Activated gamma-delta T cell treated with anti-CD3 and anti-CD28 coated beads, Interleukin-2, amount 50 U/mL, for 16 hours (primary cell): ENCODE measurements at regions not wholly inside any gene's neighbourhood (a gene's known extent, or its start where the extent isn't known, plus 50 kb on each side); places are given as distances from the start of the nearest gene placed in this dataset.
"Not testable (repeated sequence)": the region's sequence is repeated elsewhere in the genome, so short reads cannot be mapped to it uniquely, and the experiment has no call there.

ENCODE experiments used
- DNase-seq: peaks from one replicate; pipeline ENCODE4 v3.0.0-alpha.2; 2020; ENCODE audit warnings: low read depth

DNA sequence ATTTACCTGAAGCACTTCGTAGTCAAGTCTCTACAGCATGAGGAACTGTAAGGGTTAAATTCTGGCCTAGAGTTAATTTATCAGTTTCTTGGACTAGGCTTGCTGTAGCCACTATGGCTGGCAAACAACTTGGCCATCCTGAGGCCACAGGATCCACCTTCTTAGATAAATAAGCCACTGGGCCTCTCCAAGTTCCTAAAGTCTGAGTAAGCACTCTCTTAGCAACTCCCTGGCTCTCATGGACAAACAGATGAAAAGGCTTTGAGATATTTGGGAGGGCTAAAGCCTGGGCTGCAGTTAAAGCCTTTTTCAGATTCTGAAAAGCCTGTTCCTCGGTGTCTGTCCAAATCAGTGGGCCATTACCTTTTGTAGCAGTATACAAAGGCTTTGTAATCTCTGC lies 675.0 kb downstream of the TMEM121 start:
- DNase-seq, result no peak

GRCh38 chr14:106203438-106203837 lies 677.1 kb downstream of the TMEM121 start:
- no peak for DNase-seq

DNA sequence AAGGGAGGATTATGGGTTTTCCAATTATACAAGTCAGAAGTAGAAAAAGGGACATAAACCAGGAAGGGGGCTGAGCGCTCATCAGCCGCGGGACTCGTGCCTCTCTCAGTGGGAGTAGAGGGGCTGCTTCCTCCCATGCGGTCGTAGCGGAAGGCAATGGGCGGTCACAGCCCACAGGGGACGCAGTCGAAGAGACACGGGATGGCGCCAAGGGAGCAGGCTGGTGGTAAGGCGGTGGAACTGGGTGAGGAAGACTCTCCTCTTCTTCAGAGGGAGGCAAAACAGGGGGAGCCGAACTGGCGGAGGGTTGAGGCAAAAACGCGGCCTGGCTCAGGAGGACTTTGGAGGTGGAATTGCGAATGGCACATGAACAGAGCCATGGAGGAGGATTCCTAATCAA lies 677.7 kb downstream of the TMEM121 start:
- DNase-seq, result no peak

DNA sequence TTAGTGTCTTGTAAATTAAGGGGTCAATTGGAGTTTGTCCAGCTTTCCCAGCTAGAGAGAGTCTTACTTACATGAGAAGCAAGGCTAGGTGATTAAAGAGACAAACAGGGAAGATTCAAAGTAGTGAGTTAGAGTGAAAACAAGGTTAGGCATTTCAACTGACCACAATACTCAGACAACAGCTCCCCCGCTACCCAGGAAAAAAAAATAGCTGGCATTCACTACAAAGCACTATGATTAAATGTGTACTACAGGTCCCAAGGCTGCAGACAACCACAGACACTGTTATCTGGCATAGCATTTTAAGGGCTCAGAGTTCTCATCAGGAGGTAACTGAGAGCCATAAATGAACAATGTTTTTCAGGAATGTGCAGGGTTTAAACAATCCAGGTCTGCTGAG lies 680.9 kb downstream of the TMEM121 start:
- DNase-seq, result no peak

DNA sequence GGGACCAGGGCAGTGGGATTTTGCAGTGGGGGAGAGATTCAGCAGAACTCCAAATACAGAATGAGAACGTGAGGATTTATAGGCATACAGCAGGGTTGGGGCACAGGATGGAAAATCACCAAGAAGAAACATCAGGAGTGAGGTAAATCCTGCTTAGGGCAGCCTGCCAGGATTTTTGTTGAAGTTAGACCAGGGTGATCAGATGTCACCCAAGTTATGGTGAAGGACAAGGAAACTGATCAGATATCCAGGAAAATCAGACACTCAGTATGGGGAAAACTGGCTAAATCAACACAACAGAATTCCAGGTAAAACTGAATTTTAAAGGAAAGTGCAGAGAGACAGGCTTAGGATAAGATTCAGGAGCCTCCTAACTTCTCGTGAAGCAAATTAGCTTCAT lies 682.4 kb downstream of the TMEM121 start:
- DNase-seq, result no peak

- DNase-seq, result no peak
Observed at GRCh38 chr14:106209755-106210154, 683.4 kb downstream of the TMEM121 start.

GRCh38 chr14:106210650-106211049 lies 684.3 kb downstream of the TMEM121 start:
- no peak for DNase-seq

DNA sequence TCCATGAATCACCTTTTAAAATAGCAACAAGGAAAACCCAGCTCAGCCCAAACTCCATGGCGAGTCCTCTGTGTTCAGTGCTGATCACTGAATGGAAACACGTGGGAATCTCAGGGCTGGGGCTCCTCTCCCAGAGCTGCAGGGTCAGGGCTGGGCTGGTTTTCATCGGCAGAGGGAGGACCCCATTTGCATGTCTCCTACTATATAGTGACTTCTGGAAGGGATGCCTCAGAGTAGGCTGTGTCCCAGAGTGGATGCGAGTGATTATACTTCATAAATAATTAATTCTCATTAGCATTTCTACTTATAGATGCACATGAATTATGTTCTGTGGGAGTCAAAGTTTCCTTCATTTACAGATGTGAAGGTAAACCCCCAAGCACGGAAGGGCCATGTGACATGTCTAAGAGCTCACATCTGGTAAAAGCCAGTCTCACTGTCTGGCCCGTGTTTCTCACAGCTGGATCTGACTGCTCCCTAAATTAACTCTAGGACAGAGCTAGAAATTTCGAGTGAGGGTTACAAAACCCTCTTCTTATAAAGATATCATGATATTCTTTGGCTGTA lies 685.0 kb downstream of the TMEM121 start:
- no peak for DNase-seq

DNA sequence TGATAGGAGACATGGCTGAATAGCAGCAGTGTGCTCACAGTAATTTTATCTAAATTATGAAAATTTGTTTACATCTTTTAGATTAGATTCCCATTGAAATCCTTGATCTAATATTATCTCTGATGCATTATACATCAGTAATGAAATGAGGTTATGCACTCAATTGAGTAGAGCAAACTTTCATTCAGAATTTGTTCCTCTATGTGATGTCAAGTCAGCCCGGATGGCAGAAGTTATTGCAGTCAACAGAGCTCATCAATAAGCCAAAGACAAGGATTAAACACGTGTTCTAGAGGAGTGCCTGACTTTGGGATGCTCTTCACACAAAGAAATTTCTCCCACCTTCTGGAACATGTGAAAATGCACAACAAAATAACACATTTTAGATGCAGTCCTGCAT lies 688.8 kb downstream of the TMEM121 start:
- DNase-seq, result no peak

GRCh38 chr14:106216679-106217078 lies 690.3 kb downstream of the TMEM121 start:
- DNase-seq, result no peak

DNA sequence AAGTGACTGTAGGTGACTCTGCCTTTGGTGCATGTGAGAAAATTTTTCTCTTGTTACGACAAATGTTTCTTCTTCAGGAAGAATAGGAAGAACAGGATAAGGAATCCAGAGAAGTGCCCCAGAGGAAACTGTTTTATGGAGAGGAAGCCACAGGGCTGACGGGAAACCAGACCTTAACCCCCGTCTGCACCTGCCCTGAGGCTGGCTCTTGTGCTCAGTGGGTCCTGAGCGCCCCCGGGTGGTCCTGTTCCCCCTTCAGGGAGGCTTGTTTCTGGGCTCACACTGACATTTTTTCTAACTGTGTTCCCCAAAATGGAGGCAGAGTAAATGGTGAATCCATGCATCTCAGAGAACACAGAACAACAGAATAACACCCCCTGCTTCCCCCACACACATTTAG lies 691.8 kb downstream of the TMEM121 start:
- no peak for DNase-seq

DNA sequence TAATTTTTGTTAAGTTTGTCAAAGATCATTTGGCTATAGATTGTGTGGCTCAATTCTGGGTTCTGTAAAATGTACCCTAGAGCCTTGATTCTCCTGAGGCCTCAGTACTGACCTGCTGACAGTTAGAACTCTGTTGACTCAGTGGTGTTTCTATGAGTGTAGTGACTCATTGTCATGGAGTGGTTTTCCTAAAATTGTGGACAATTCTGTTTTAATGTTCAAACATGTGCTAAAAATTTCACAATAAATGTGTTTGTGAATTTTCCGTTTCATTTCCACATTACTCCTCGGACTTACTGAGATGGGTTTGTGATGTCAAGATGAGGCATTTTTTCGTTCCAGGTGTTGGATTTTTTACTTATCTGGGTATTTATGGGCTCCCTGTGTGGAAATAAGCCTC lies 695.9 kb downstream of the TMEM121 start:
- DNase-seq, result no peak

DNA sequence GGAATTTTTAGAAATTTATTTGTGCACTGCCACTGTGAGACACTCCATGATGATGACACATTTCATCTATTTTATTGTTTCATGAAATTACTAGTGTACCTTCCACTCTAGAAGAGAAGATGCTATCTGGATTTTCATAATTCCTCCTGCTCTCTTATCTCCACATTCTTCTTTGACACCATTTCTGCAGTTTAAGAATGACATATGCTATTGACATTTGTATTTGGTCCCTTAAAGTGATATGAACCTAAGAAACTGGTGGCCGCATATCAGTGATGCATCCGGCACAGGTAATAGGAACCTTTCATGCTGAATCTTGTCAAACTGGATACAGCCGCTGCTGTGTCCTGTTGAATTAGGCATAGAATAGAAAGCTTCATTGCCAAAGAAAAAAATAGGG lies 696.3 kb downstream of the TMEM121 start:
- DNase-seq, result no peak

DNA sequence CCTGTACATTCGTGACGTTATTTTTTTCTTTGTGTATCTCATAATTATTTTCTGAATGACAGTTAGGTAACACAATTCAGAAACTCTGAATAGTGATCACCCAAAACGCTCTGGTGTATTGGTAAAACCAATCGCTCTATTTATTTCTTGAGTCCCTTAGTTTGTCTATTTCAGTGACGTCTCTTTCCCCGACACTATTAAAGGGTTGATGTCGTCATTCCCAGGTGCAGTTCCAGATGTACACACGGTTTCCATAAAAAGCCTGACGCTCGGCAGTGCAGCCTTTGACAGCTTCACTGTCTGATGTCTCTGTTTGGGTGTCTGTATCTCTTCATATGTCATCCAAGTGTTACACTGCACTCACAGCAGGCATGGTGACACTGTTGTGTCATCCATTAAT lies 701.4 kb downstream of the TMEM121 start:
- no peak for DNase-seq

GRCh38 chr14:106228541-106229158 lies 702.3 kb downstream of the TMEM121 start:
- DNase-seq, result peak; percentile 11

- DNase-seq, result no peak
Observed at GRCh38 chr14:106230071-106230470, 703.7 kb downstream of the TMEM121 start.

DNA sequence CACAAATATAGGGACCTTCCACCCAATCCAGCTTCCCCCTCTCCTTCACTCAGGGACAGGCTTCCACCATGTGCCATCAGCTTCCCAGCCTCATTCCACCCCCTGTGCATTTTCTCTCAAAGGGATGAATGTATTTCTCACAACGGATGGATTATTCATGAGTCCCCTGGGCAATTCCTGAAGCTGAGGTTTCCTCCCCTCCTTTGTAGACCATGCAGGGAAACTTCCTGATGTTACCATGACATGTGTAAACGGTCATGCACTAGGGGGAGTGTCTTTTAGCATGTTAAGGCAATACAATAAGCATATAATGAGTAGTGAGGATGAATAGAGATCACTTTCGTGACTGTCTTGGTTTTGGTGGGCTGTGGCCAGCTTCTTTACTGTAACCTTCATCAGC lies 706.8 kb downstream of the TMEM121 start:
- DNase-seq, result not testable (repeated sequence)

- not testable (repeated sequence) for DNase-seq
Observed at GRCh38 chr14:106234525-106235254, 708.3 kb downstream of the TMEM121 start.

- no peak for DNase-seq
Observed at GRCh38 chr14:106235356-106236159, 709.2 kb downstream of the TMEM121 start.

DNA sequence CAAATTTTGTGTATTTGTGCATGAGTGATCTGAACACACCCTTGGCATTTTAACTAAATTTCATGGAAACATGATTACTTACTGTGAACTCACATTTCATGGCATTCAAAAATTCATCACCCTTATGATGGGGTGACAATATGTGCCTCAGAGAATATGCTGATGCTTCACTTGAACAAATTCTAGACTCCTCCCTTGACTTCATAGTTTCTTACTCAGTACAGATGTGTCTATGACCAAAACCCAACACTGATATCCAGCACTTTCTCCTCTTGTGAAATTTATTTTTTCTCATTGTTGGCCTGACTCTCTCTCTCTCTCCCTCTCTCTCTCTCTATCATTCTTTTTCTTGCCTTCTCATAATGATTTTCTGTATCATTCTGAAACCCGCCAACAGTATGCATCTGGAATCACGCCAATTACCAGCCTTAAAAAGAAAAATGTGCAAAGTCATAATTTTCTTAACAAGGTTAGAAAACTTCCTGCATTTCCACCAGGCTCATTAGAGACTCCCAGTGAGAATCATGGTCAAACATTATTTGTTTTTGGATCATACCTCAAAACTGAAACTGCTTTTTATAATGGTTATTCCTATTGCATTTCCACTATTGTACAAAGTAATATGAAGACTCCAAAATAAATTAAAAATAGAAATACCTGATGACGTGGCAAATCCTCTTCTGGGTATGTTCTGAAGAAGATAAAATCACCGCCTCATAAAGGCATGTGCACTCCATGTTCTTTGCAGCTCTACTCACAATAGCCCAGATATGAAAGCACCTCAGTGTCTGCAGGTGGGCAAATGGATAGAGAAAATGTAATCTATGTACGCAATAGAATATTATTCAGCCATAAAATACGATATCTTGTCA lies 722.2 kb downstream of the TMEM121 start:
- DNase-seq, result no peak

DNA sequence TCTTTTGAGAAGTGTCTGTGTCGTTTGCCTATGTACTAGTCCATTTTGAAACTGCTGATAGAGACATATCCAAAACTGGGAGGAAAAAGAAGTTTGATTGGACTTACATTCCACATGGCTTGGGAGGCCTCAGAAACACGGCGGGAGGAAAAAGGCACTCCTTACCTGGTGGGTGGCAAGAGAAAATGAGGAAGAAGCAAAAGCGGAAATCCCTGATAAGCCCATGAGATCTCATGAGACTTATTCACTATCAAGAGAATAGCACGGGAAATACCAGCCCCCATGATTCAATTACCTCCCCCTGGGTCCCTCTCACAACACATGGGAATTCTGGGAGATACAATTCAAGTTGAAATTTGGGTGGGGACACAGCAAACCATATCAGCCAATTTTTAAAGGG lies 727.6 kb downstream of the TMEM121 start:
- not testable (repeated sequence) for DNase-seq

DNA sequence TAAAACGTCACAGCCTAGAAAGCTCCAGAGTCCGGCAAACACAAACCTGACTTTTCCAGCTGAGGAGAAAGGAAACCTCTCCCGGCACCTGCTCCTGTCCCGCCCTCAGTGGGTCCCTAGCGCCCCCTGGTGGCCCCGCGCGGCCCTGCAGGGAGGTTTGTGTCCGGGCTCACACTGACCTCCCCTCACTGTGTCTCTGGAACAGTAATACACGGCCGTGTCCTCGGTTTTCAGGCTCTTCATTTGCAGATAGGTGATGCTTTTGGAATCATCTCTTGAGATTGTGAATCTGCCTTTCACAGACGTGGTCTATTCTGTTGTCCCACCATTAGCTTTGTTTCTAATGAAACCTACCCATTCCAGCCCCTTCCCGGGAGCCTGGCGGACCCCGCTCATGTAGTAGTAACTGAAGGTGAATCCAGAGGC lies 731.2 kb downstream of the TMEM121 start:
- DNase-seq, result peak; percentile 80
